GM12891 (cell line): ENCODE measurements at regions not wholly inside any gene's neighbourhood (a gene's known extent, or its start where the extent isn't known, plus 50 kb on each side); places are given as distances from the start of the nearest gene placed in this dataset.
"Not testable (repeated sequence)": the region's sequence is repeated elsewhere in the genome, so short reads cannot be mapped to it uniquely, and the experiment has no call there.

Experiments
- DNase-seq: peaks from one replicate; pipeline ENCODE4 v3.0.0; 2011; ENCODE audit warnings: low spot score; ENCODE audit not compliant: insufficient read length
- FAIRE-seq: peaks from 2 replicates; lab custom pipeline; 2011; peaks lifted over from hg19 to GRCh38; lab: Jason Lieb, UNC
- PAX5 ChIP-seq: IDR thresholded peaks from 2 replicates; pipeline ENCODE4 v1.6.1; 2011; ENCODE audit warnings: low read length, moderate library complexity, mild to moderate bottlenecking; ENCODE audit not compliant: insufficient read depth, severe bottlenecking
- POLR2A ChIP-seq: IDR thresholded peaks from 2 replicates; pipeline ENCODE4 v1.6.1; 2011; ENCODE audit warnings: low read depth, low read length, control low read depth
- POLR2AphosphoS5 ChIP-seq: IDR thresholded peaks from 2 replicates; pipeline ENCODE4 v1.6.1; 2011; ENCODE audit warnings: low read depth, low read length, control low read depth
- POU2F2 ChIP-seq: IDR thresholded peaks from 2 replicates; pipeline ENCODE4 v1.6.1; 2011; ENCODE audit warnings: low read depth, mild to moderate bottlenecking, control low read depth, low read length, moderate library complexity
- SPI1 ChIP-seq: IDR thresholded peaks from 2 replicates; pipeline ENCODE4 v1.6.1; 2011; ENCODE audit warnings: low read depth, low read length, control low read depth
- TAF1 ChIP-seq: IDR thresholded peaks from 2 replicates; pipeline ENCODE4 v1.6.1; 2011; ENCODE audit warnings: low read depth, low read length, control low read depth

DNA sequence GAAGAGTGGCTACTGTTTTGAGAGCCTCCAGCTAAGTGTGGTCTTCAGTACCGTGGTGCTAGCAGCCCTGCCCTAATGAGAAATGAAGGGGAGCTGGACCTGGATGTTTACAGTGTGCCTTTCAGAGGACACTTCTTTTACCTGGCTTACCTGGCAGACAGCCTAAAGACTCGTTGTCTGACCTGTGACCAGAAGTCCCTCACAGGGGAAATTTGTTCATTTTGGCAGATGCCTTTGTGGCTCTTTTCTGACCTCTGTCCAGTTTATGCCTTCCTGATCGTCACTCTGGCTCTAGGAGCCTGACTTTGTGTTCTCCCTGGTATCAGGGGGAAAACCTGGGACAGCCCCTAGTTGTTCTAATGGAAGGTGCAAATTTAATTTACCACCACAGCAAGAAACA lies 475.1 kb downstream of the DMRTA1 start:
- FAIRE-seq (no peak), DNase-seq (no peak)
- TF ChIP-seq PAX5: no peak
- TF ChIP-seq POLR2A: no peak
- TF ChIP-seq SPI1: no peak
- no peak for TF ChIP-seq POU2F2
- TF ChIP-seq TAF1: no peak
- TF ChIP-seq POLR2AphosphoS5: no peak

DNA sequence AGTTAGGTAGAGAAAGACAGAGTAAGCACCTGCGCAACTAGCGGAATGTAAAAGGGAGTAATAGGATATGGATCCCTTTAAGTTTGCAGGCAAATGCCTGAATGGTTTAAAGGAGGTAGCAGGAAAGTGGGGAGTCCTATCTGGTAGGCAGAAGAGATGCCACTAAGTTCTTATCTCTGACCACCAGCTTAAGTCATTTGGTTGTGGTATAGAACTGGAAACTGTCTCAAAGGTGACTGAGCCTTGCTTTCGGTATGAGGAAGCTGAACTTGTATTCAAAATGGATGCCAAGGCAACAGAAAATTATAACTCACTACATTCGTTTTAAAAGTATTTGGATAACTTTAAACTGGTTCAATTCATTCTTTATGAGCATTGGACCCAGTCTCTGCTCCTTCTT lies 475.6 kb downstream of the DMRTA1 start:
- DNase-seq (no peak), FAIRE-seq (no peak)
- no peak for TF ChIP-seq POU2F2
- TF ChIP-seq POLR2AphosphoS5: no peak
- TF ChIP-seq TAF1: no peak
- TF ChIP-seq PAX5: no peak
- TF ChIP-seq SPI1: no peak
- TF ChIP-seq POLR2A: no peak

DNA sequence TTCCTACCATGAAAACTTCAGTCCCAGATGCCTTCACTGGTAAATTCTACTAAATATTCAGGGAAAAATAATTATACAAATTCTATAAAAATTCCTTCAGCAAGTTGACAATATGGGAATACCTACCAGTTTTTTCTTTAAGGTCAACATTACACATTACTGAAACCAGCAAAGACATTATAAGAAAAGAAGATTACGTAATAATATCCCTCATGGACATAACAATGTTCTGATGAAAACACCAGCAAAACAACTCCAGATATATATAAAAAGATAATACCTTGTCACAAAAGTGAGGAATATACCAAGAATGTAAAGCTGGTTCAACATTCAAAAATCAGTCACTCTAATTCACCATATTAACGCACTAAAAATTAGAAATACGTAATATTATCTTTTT lies 507.9 kb downstream of the DMRTA1 start:
- no peak for FAIRE-seq
- TF ChIP-seq POLR2AphosphoS5: no peak
- TF ChIP-seq PAX5: no peak
- TF ChIP-seq POU2F2: no peak
- TF ChIP-seq SPI1: no peak
- TF ChIP-seq POLR2A: no peak
- TF ChIP-seq TAF1: no peak

DNA sequence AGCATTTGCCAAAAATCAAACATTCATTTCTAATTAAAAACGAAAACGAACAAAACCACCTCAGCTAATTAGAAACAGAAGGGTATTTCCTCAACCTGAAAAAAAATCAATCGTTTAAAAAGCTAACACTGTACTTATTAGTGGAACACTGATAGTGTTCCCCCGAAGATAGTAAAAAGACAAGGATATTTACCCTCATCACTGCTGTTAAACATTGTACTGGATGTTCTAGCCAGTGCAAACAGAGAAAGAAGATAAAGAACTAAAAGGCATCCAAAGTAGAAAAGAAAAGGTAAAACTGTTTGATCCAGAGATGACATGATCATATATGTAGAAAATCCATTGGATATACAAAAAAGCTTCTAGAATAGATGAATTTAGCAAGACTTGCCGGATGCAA lies 508.3 kb downstream of the DMRTA1 start:
- FAIRE-seq (no peak), DNase-seq (no peak)
- no peak for TF ChIP-seq POU2F2
- no peak for TF ChIP-seq POLR2AphosphoS5
- TF ChIP-seq POLR2A: no peak
- TF ChIP-seq SPI1: no peak
- TF ChIP-seq TAF1: no peak
- TF ChIP-seq PAX5: no peak

More for the DNA sequence above, 507.9 kb downstream of the DMRTA1 start:
- no peak for DNase-seq

DNA sequence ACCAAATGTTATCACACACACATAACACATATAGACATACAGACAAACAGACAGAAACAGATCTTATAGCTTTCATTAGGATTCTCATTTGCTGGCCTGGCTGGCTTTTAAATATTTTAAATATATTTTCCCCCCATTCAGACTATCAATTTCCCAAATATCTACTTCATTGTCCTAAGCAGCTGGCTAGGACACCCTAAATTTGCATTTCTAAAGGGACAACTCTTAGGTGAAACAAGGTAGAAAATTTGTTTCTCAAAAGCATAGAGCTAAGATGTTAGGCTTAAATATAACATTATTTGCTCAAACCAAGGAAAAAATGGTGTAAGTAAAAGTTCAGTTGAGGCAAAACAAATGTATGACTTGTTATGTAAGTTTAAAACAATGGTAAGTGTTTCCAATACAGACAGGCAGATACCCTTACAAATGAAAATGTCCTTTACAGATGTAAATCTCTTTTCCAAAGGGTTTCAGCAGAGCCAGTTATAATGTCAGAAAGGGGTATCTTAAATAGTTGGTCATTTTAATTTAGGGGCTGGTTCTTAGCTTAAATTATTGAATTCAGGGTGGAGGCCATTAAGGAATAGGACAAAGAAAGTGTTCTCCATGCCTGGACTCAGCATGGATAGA lies 522.8 kb downstream of the DMRTA1 start:
- FAIRE-seq: no peak

DNA sequence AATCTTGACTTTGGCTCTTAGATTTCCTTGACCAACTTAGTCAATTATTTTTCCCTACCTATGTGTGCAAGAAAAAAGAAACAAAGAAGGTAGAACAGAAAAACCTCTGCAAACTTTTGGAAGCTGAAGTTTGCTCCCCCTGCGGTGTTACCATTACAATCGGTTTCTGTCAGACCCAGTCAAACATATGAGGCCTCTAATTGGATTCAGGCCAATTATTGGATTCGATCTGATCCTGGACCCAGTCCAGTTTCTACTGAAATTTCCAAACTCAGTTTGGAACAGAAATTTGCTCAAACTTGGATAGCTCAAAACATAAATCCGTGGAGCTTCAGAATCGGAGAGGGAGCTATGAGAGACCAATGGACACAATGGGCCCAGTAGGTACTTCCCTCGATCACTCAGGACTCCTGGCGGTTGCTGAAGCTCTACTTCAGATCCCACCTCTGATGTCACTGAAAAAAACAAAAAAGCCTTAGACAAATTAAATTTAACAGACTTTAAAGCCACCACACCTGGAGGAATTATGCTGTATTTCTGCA lies 523.9 kb downstream of the DMRTA1 start:
- FAIRE-seq (no peak), DNase-seq (no peak)
- TF ChIP-seq PAX5 (no peak), POLR2AphosphoS5 (no peak), POU2F2 (no peak), TAF1 (no peak), SPI1 (no peak), POLR2A (no peak)

More for the DNA sequence above, 522.8 kb downstream of the DMRTA1 start:
- TF ChIP-seq POLR2AphosphoS5 (no peak), POU2F2 (no peak), TAF1 (no peak), POLR2A (no peak), PAX5 (no peak), SPI1 (no peak)
- no peak for DNase-seq

DNA sequence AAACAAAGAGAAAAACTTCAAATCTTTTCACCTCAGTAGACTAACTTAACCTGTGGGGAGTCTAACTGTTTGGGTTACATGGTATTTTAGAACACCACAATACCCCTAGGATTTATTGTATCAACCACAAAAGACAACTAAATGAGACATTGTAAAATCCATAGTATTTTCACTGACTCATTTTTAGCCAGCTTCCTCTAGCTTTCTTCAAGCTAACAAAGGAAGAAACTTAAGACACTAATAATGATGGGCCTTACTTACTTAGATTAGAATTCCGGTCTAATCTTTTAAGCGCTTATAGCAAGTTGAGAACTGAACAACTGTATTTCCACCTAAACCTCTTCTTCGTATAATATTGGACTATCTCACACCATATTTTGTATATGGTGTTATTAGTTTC lies 529.3 kb downstream of the DMRTA1 start:
- FAIRE-seq (no peak), DNase-seq (no peak)
- no peak for TF ChIP-seq PAX5
- no peak for TF ChIP-seq TAF1
- TF ChIP-seq POLR2AphosphoS5: no peak
- TF ChIP-seq SPI1: no peak
- TF ChIP-seq POU2F2: no peak
- TF ChIP-seq POLR2A: no peak

DNA sequence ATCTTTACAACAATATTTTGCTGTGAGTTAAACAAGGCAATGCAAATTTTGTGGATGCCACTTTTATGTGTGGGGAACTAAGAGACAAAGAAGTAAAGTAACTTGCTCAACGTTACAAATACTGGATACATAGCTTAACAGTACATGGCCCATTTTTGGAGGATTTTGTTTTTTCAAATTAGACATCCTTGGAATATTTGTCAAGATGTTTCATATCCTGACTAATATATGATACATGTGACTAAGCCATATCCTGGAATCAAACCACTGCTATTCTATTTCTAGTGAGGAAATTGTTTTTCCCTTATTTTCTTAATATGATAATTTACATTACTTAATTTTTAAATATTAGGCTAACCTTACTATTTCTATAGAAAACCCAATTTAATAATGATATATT lies 529.8 kb downstream of the DMRTA1 start:
- FAIRE-seq (no peak), DNase-seq (no peak)
- TF ChIP-seq TAF1: no peak

DNA sequence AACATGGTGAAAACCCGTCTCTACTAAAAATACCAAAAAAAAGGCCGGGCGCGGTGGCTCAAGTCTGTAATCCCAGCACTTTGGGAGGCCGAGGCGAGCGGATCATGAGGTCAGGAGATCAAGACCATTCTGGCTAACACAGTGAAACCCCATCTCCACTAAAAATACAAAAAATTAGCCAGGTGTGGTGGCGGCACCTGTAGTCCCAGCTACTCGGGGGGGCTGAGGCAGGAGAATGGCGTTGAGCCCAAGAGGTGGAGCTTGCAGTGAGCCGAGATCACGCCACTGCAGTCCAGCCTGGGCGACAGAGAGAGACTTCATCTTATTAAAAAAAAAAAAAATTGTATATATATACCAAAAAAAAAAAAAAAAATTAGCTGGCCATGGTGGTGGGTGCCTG lies 533.8 kb downstream of the DMRTA1 start:
- FAIRE-seq, DNase-seq: not testable (repeated sequence)

DNA sequence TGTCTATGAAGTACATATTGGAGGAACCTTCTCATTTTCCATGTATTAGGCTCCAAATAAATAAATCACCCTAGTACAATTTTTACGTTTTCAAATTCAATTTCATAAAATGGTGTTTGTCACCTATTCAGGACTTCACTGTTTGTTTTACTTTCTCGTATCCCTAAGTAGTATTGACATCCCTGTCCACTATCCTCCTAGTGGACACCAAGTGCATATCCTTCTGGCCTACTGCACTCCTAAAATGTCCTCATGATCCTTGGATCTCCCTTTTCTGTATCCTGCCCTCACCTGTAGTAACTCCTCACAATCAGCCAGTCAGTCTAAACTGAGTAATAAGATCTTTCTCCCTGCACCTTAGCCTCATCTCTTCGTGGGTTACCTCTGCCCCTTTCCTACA lies 539.9 kb downstream of the DMRTA1 start:
- DNase-seq (no peak), FAIRE-seq (no peak)
- TF ChIP-seq PAX5: no peak
